ENCODE measurements at regions not wholly inside any gene's neighbourhood (a gene's known extent, or its start where the extent isn't known, plus 50 kb on each side); places are given as distances from the start of the nearest gene placed in this dataset.

- Histone ChIP-seq H3K27me3 (no peaks in the 10 kb centered on the region), H3K27ac (no peak overlapping the region), H3K4me3 (no peak overlapping the region), H3K4me1 (ENCODE audit: low read depth) (no peaks in the 10 kb centered on the region), H3K36me3 (no peaks in the 10 kb centered on the region), H3K9me3 (ENCODE audit: low read depth) (no peaks in the 10 kb centered on the region)
- DNase-seq (ENCODE audit: low read depth in 1 of 2, low spot score in 1 of 2), result no peak
- TF ChIP-seq, protein P1, sequence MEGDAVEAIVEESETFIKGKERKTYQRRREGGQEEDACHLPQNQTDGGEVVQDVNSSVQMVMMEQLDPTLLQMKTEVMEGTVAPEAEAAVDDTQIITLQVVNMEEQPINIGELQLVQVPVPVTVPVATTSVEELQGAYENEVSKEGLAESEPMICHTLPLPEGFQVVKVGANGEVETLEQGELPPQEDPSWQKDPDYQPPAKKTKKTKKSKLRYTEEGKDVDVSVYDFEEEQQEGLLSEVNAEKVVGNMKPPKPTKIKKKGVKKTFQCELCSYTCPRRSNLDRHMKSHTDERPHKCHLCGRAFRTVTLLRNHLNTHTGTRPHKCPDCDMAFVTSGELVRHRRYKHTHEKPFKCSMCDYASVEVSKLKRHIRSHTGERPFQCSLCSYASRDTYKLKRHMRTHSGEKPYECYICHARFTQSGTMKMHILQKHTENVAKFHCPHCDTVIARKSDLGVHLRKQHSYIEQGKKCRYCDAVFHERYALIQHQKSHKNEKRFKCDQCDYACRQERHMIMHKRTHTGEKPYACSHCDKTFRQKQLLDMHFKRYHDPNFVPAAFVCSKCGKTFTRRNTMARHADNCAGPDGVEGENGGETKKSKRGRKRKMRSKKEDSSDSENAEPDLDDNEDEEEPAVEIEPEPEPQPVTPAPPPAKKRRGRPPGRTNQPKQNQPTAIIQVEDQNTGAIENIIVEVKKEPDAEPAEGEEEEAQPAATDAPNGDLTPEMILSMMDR (IDR thresholded peaks at IDR 0.05; ENCODE audit: low read depth, low read length), result no peak
These were observed 331.0 kb upstream of the CPXCR1 start for GRCh38 chrX:88416002-88416401.

DNA sequence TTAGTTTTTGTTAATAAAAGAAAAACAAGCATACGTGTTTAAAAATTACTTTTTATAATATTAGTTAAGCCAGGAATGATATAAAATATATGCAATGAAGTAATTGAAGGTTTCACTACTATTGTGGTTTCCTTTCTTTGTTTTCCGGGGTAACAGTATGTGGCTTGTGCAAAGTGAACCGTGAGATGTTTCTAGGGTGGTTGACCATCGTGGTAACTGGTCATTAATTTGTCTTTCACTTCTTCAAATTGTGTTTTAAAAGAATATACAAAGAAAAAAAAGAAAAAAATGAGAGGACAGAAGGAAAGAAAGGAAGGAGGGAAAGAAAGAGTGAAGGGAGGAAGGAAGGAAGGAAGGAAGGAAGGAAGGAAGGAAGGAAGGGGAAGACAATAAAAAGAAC lies 330.1 kb upstream of the CPXCR1 start:
- no peaks in the 10 kb centered on the region for H3K27me3 ChIP-seq
- H3K36me3 ChIP-seq, result no peaks in the 10 kb centered on the region
- no peaks in the 10 kb centered on the region for H3K4me1 ChIP-seq (ENCODE audit: low read depth)
- H3K4me3 ChIP-seq, result no peak overlapping the region
- no peak overlapping the region for H3K27ac ChIP-seq
- H3K9me3 ChIP-seq (ENCODE audit: low read depth), result no peaks in the 10 kb centered on the region
- TF ChIP-seq, protein P1 (IDR thresholded peaks at IDR 0.05; ENCODE audit: low read depth, low read length), result no peak
- DNase-seq (ENCODE audit: low read depth in 1 of 2, low spot score in 1 of 2), result no peak

DNA sequence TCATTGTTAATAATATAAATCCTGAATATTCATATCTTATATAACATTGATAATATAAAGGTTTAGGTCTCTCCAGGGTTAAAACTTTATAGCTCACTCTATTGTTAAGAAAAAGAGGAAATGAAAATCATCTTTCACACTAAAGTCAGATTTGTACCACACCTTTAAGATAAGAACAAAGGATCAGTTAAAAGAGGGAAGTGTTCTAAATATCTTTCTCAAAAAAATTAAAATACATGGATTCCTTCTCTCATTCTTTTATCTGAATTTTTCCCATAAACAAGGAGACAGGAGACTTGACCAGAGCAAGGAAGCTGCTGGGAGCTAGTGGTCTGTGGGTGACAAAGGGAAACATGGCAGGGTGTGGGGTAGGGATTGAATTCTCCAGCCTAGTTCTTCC lies 323.0 kb upstream of the CPXCR1 start:
- TF ChIP-seq, protein P1 (IDR thresholded peaks at IDR 0.05; ENCODE audit: low read depth, low read length), result no peak
- no peak for DNase-seq (ENCODE audit: low read depth in 1 of 2, low spot score in 1 of 2)
- Histone ChIP-seq H3K9me3 (ENCODE audit: low read depth) (no peaks in the 10 kb centered on the region), H3K4me1 (ENCODE audit: low read depth) (no peaks in the 10 kb centered on the region), H3K27me3 (no peaks in the 10 kb centered on the region), H3K27ac (no peak overlapping the region), H3K36me3 (no peaks in the 10 kb centered on the region), H3K4me3 (no peak overlapping the region)

- no peak overlapping the region for H3K27ac ChIP-seq
- no peaks in the 10 kb centered on the region for H3K27me3 ChIP-seq
- no peak overlapping the region for H3K4me3 ChIP-seq
- H3K9me3 ChIP-seq (ENCODE audit: low read depth), result no peaks in the 10 kb centered on the region
- H3K36me3 ChIP-seq, result no peaks in the 10 kb centered on the region
- TF ChIP-seq, protein P1 (IDR thresholded peaks at IDR 0.05; ENCODE audit: low read depth, low read length), result no peak
- no peaks in the 10 kb centered on the region for H3K4me1 ChIP-seq (ENCODE audit: low read depth)
- no peak for DNase-seq (ENCODE audit: low read depth in 1 of 2, low spot score in 1 of 2)
These were observed 322.5 kb upstream of the CPXCR1 start for GRCh38 chrX:88424541-88424940.

GRCh38 chrX:88425739-88426138 lies 321.3 kb upstream of the CPXCR1 start:
- peak in 1 of 2 donors; percentile 3 for DNase-seq (ENCODE audit: low read depth in 1 of 2, low spot score in 1 of 2)
- Histone ChIP-seq H3K4me3 (no peak overlapping the region), H3K27me3 (no peaks in the 10 kb centered on the region), H3K4me1 (ENCODE audit: low read depth) (no peaks in the 10 kb centered on the region), H3K36me3 (no peaks in the 10 kb centered on the region), H3K9me3 (ENCODE audit: low read depth) (no peaks in the 10 kb centered on the region), H3K27ac (no peak overlapping the region)
- TF ChIP-seq, protein P1 (IDR thresholded peaks at IDR 0.05; ENCODE audit: low read depth, low read length), result no peak

GRCh38 chrX:88437563-88437962 lies 309.5 kb upstream of the CPXCR1 start:
- TF ChIP-seq, protein P1 (IDR thresholded peaks at IDR 0.05; ENCODE audit: low read depth, low read length), result no peak
- Histone ChIP-seq H3K27ac (no peak overlapping the region), H3K27me3 (no peaks in the 10 kb centered on the region), H3K36me3 (no peaks in the 10 kb centered on the region), H3K4me3 (no peak overlapping the region), H3K9me3 (ENCODE audit: low read depth) (no peaks in the 10 kb centered on the region), H3K4me1 (ENCODE audit: low read depth) (no peaks in the 10 kb centered on the region)
- DNase-seq (ENCODE audit: low read depth in 1 of 2, low spot score in 1 of 2), result no peak
